SK-N-MC (cell line): ENCODE measurements at regions not wholly inside any gene's neighbourhood (a gene's known extent, or its start where the extent isn't known, plus 50 kb on each side); places are given as distances from the start of the nearest gene placed in this dataset.

Experiments used
- EZH2 ChIP-seq: fragments of 200-600 bp; sonication (generic); IDR thresholded peaks from one replicate; pipeline ENCODE4 v1.6.1; 2017; ENCODE audit warnings: antibody characterized with exemption
- FOXP2 ChIP-seq: optimal IDR thresholded peaks from 2 replicates; pipeline ENCODE3; 2011; ENCODE audit warnings: mild to moderate bottlenecking, moderate library complexity; ENCODE audit not compliant: insufficient read depth; ENCODE audit errors: extremely low read length, control extremely low read depth
- POLR2AphosphoS5 ChIP-seq: IDR thresholded peaks from 2 replicates; pipeline ENCODE4 v1.6.1; 2012; ENCODE audit warnings: mild to moderate bottlenecking, low read depth, low read length, borderline replicate concordance

GRCh38 chr5:13529300-13529699 is 415.2 kb downstream of the DNAH5 start:
- TF ChIP-seq EZH2 (no peak), FOXP2 (no peak), POLR2AphosphoS5 (no peak)
